OCI-LY3 (cell line): ENCODE measurements at regions not wholly inside any gene's neighbourhood (a gene's known extent, or its start where the extent isn't known, plus 50 kb on each side); places are given as distances from the start of the nearest gene placed in this dataset.

Experiments used
- EZH2phosphoT487 ChIP-seq: fragments of 200-600 bp; shearing (Covaris generic); IDR thresholded peaks from 2 replicates; pipeline ENCODE4 v1.6.1; 2018; ENCODE audit warnings: antibody characterized with exemption, mixed run types, low read depth
- TF ChIP-seq, protein P1 (sequence below): fragments of 200-600, 300-600 bp; sonication (generic); IDR thresholded peaks from 2 replicates; pipeline ENCODE4 v1.5.1; 2014; ENCODE audit warnings: antibody characterized with exemption, low read length, low read depth

DNA sequence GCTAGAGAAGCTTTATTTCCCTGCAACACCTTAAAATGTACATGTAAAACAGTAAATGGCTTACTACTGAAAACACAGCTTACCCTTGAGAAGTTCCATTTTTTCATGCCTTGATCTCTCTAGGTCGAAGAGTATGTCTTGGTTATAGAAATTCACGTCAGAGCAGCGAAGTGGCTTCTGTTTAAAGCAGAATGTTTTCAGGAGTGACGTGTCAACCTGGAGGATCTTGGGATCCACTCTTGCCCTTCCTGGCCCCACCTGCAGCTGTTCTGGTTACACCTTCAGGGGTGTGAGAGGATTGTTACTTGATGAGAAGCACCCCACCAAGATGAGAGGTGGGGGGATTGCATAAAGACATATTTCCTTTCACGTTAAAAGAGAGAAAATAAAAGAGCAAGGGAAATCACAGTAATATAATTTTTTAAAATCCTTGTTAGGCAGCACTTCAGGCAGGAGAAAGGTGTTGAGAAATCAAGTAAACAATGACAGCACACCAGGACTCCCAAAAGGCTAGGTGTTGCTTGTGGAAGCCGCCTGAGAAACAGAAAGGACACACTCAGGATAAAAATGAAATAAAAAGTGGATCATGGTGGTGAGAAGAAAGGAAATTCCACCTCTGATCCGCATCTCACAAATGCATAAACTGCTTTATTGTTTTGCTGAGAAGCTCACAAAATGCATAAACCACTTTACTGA lies 149.7 kb downstream of the UNC5CL start:
- TF ChIP-seq, protein P1, sequence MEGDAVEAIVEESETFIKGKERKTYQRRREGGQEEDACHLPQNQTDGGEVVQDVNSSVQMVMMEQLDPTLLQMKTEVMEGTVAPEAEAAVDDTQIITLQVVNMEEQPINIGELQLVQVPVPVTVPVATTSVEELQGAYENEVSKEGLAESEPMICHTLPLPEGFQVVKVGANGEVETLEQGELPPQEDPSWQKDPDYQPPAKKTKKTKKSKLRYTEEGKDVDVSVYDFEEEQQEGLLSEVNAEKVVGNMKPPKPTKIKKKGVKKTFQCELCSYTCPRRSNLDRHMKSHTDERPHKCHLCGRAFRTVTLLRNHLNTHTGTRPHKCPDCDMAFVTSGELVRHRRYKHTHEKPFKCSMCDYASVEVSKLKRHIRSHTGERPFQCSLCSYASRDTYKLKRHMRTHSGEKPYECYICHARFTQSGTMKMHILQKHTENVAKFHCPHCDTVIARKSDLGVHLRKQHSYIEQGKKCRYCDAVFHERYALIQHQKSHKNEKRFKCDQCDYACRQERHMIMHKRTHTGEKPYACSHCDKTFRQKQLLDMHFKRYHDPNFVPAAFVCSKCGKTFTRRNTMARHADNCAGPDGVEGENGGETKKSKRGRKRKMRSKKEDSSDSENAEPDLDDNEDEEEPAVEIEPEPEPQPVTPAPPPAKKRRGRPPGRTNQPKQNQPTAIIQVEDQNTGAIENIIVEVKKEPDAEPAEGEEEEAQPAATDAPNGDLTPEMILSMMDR = no peak
- TF ChIP-seq EZH2phosphoT487 = no peak
